ENCODE measurements at regions not wholly inside any gene's neighbourhood (a gene's known extent, or its start where the extent isn't known, plus 50 kb on each side); places are given as distances from the start of the nearest gene placed in this dataset.
A peak's percentile ranks its signal among the peaks of the same experiment; 100 is the strongest.

- Histone ChIP-seq H4K5ac (ENCODE audit: low read length) (no peak overlapping the region), H3K4me3 (ENCODE audit: low read length) (no peak overlapping the region), H2BK15ac (replicated peaks; ENCODE audit: low read depth) (no peak overlapping the region), H2BK5ac (ENCODE audit: low read length) (no peak overlapping the region), H3K23ac (ENCODE audit: low read length) (no peak overlapping the region), H4K8ac (ENCODE audit: low read depth, low read length) (no peak overlapping the region), H2BK120ac (ENCODE audit: low read depth, low read length) (peak overlapping the region; percentile 79), H3K79me1 (ENCODE audit: low read length) (no peaks in the 10 kb centered on the region), H3K36me3 (ENCODE audit: control insufficient read depth, insufficient read depth, low read length) (no peaks in the 10 kb centered on the region), H3K9ac (ENCODE audit: low read length) (no peak overlapping the region), H3K4me1 (ENCODE audit: control insufficient read depth, low read depth, low read length) (no peaks in the 10 kb centered on the region), H3K27ac (ENCODE audit: low read depth, low read length) (no peak overlapping the region), H3K79me2 (ENCODE audit: control insufficient read depth, insufficient read depth, low read length) (no peaks in the 10 kb centered on the region), H3K4ac (ENCODE audit: low read depth, low read length) (peak overlapping the region; percentile 43), H3K27me3 (ENCODE audit: insufficient read depth, low read length, poor library complexity) (no peaks in the 10 kb centered on the region), H3K18ac (ENCODE audit: low read length) (no peak overlapping the region), H2AK5ac (ENCODE audit: low read length) (no peak overlapping the region), H3K4me2 (ENCODE audit: low read length) (no peak overlapping the region), H3K56ac (ENCODE audit: low read length) (no peak overlapping the region)
- WGBS (ENCODE audit: extremely low coverage, insufficient coverage, low lambda C conversion rate), result no CpG with 5 or more reads among the region's 11 CpGs
- DNase-seq, result peak; percentile 28
Measured at GRCh38 chr5:159415301-159415937, 85.1 kb upstream of the IL12B start.

GRCh38 chr5:159416438-159416837, 86.2 kb upstream of the IL12B start:
- no peak overlapping the region for H3K23ac ChIP-seq (ENCODE audit: low read length)
- no peak overlapping the region for H2BK120ac ChIP-seq (ENCODE audit: low read depth, low read length)
- no peak overlapping the region for H3K56ac ChIP-seq (ENCODE audit: low read length)
- no peak overlapping the region for H3K4me2 ChIP-seq (ENCODE audit: low read length)
- no CpG with 5 or more reads among the region's 6 CpGs for WGBS (ENCODE audit: extremely low coverage, insufficient coverage, low lambda C conversion rate)
- H2BK5ac ChIP-seq (ENCODE audit: low read length), result no peak overlapping the region
- H3K79me2 ChIP-seq (ENCODE audit: control insufficient read depth, insufficient read depth, low read length), result no peaks in the 10 kb centered on the region
- no peak overlapping the region for H2BK15ac ChIP-seq (replicated peaks; ENCODE audit: low read depth)
- H3K9ac ChIP-seq (ENCODE audit: low read length), result no peak overlapping the region
- H3K4me3 ChIP-seq (ENCODE audit: low read length), result no peak overlapping the region
- H3K79me1 ChIP-seq (ENCODE audit: low read length), result no peaks in the 10 kb centered on the region
- no peak overlapping the region for H3K27ac ChIP-seq (ENCODE audit: low read depth, low read length)
- H4K5ac ChIP-seq (ENCODE audit: low read length), result no peak overlapping the region
- no peak overlapping the region for H4K8ac ChIP-seq (ENCODE audit: low read depth, low read length)
- H3K27me3 ChIP-seq (ENCODE audit: insufficient read depth, low read length, poor library complexity), result no peaks in the 10 kb centered on the region
- no peak overlapping the region for H2AK5ac ChIP-seq (ENCODE audit: low read length)
- DNase-seq, result no peak
- no peaks in the 10 kb centered on the region for H3K4me1 ChIP-seq (ENCODE audit: control insufficient read depth, low read depth, low read length)
- H3K18ac ChIP-seq (ENCODE audit: low read length), result no peak overlapping the region
- H3K4ac ChIP-seq (ENCODE audit: low read depth, low read length), result no peak overlapping the region
- H3K36me3 ChIP-seq (ENCODE audit: control insufficient read depth, insufficient read depth, low read length), result no peaks in the 10 kb centered on the region

- no peak overlapping the region for H4K8ac ChIP-seq (ENCODE audit: low read depth, low read length)
- H3K27ac ChIP-seq (ENCODE audit: low read depth, low read length), result no peak overlapping the region
- H2BK5ac ChIP-seq (ENCODE audit: low read length), result no peak overlapping the region
- H3K79me1 ChIP-seq (ENCODE audit: low read length), result no peaks in the 10 kb centered on the region
- H3K23ac ChIP-seq (ENCODE audit: low read length), result no peak overlapping the region
- H3K4ac ChIP-seq (ENCODE audit: low read depth, low read length), result no peak overlapping the region
- no peak overlapping the region for H3K4me3 ChIP-seq (ENCODE audit: low read length)
- H2BK15ac ChIP-seq (replicated peaks; ENCODE audit: low read depth), result no peak overlapping the region
- H3K4me1 ChIP-seq (ENCODE audit: control insufficient read depth, low read depth, low read length), result no peaks in the 10 kb centered on the region
- no peak overlapping the region for H3K56ac ChIP-seq (ENCODE audit: low read length)
- no peaks in the 10 kb centered on the region for H3K36me3 ChIP-seq (ENCODE audit: control insufficient read depth, insufficient read depth, low read length)
- H3K9ac ChIP-seq (ENCODE audit: low read length), result no peak overlapping the region
- no peak overlapping the region for H2AK5ac ChIP-seq (ENCODE audit: low read length)
- H2BK120ac ChIP-seq (ENCODE audit: low read depth, low read length), result no peak overlapping the region
- peak; percentile 88 for DNase-seq
- H4K5ac ChIP-seq (ENCODE audit: low read length), result no peak overlapping the region
- H3K4me2 ChIP-seq (ENCODE audit: low read length), result no peak overlapping the region
- no peak overlapping the region for H3K18ac ChIP-seq (ENCODE audit: low read length)
- no peaks in the 10 kb centered on the region for H3K27me3 ChIP-seq (ENCODE audit: insufficient read depth, low read length, poor library complexity)
- WGBS (ENCODE audit: extremely low coverage, insufficient coverage, low lambda C conversion rate), result no CpG with 5 or more reads among the region's 4 CpGs
- H3K79me2 ChIP-seq (ENCODE audit: control insufficient read depth, insufficient read depth, low read length), result no peaks in the 10 kb centered on the region
Measured at GRCh38 chr5:159417170-159417569, 86.9 kb upstream of the IL12B start.

- H3K4me3 ChIP-seq (ENCODE audit: low read length), result no peak overlapping the region
- H3K4me2 ChIP-seq (ENCODE audit: low read length), result no peak overlapping the region
- H3K4me1 ChIP-seq (ENCODE audit: control insufficient read depth, low read depth, low read length), result no peaks in the 10 kb centered on the region
- DNase-seq, result no peak
- no peak overlapping the region for H2BK120ac ChIP-seq (ENCODE audit: low read depth, low read length)
- no peak overlapping the region for H4K8ac ChIP-seq (ENCODE audit: low read depth, low read length)
- no peaks in the 10 kb centered on the region for H3K27me3 ChIP-seq (ENCODE audit: insufficient read depth, low read length, poor library complexity)
- H3K9ac ChIP-seq (ENCODE audit: low read length), result no peak overlapping the region
- H3K36me3 ChIP-seq (ENCODE audit: control insufficient read depth, insufficient read depth, low read length), result no peaks in the 10 kb centered on the region
- H3K23ac ChIP-seq (ENCODE audit: low read length), result no peak overlapping the region
- no peak overlapping the region for H3K4ac ChIP-seq (ENCODE audit: low read depth, low read length)
- no peaks in the 10 kb centered on the region for H3K79me1 ChIP-seq (ENCODE audit: low read length)
- no peak overlapping the region for H3K27ac ChIP-seq (ENCODE audit: low read depth, low read length)
- H2BK15ac ChIP-seq (replicated peaks; ENCODE audit: low read depth), result no peak overlapping the region
- no peaks in the 10 kb centered on the region for H3K79me2 ChIP-seq (ENCODE audit: control insufficient read depth, insufficient read depth, low read length)
- H4K5ac ChIP-seq (ENCODE audit: low read length), result no peak overlapping the region
- H3K18ac ChIP-seq (ENCODE audit: low read length), result no peak overlapping the region
- no peak overlapping the region for H2AK5ac ChIP-seq (ENCODE audit: low read length)
- H3K56ac ChIP-seq (ENCODE audit: low read length), result no peak overlapping the region
- H2BK5ac ChIP-seq (ENCODE audit: low read length), result no peak overlapping the region
- no CpG with 5 or more reads among the region's 5 CpGs for WGBS (ENCODE audit: extremely low coverage, insufficient coverage, low lambda C conversion rate)
Measured at GRCh38 chr5:159419576-159419975, 89.3 kb upstream of the IL12B start.

- Histone ChIP-seq H3K27ac (ENCODE audit: low read depth, low read length) (no peak overlapping the region), H2AK5ac (ENCODE audit: low read length) (no peak overlapping the region), H3K4me3 (ENCODE audit: low read length) (no peak overlapping the region), H3K79me2 (ENCODE audit: control insufficient read depth, insufficient read depth, low read length) (no peaks in the 10 kb centered on the region), H3K4ac (ENCODE audit: low read depth, low read length) (no peak overlapping the region), H3K18ac (ENCODE audit: low read length) (no peak overlapping the region), H2BK5ac (ENCODE audit: low read length) (no peak overlapping the region), H3K4me2 (ENCODE audit: low read length) (no peak overlapping the region), H4K5ac (ENCODE audit: low read length) (no peak overlapping the region), H2BK120ac (ENCODE audit: low read depth, low read length) (no peak overlapping the region), H4K8ac (ENCODE audit: low read depth, low read length) (no peak overlapping the region), H3K36me3 (ENCODE audit: control insufficient read depth, insufficient read depth, low read length) (no peaks in the 10 kb centered on the region), H3K23ac (ENCODE audit: low read length) (no peak overlapping the region), H3K79me1 (ENCODE audit: low read length) (no peaks in the 10 kb centered on the region), H3K9ac (ENCODE audit: low read length) (no peak overlapping the region), H3K27me3 (ENCODE audit: insufficient read depth, low read length, poor library complexity) (no peaks in the 10 kb centered on the region), H3K56ac (ENCODE audit: low read length) (no peak overlapping the region), H3K4me1 (ENCODE audit: control insufficient read depth, low read depth, low read length) (no peaks in the 10 kb centered on the region), H2BK15ac (replicated peaks; ENCODE audit: low read depth) (no peak overlapping the region)
- no peak for DNase-seq
Measured at GRCh38 chr5:159420940-159421339, 90.7 kb upstream of the IL12B start.

GRCh38 chr5:159422361-159422760, 92.1 kb upstream of the IL12B start:
- no peak overlapping the region for H3K4ac ChIP-seq (ENCODE audit: low read depth, low read length)
- no peak for DNase-seq
- no peak overlapping the region for H3K18ac ChIP-seq (ENCODE audit: low read length)
- no peak overlapping the region for H3K27ac ChIP-seq (ENCODE audit: low read depth, low read length)
- no peak overlapping the region for H3K23ac ChIP-seq (ENCODE audit: low read length)
- no peak overlapping the region for H2BK120ac ChIP-seq (ENCODE audit: low read depth, low read length)
- no CpG with 5 or more reads among the region's 4 CpGs for WGBS (ENCODE audit: extremely low coverage, insufficient coverage, low lambda C conversion rate)
- no peak overlapping the region for H3K56ac ChIP-seq (ENCODE audit: low read length)
- H3K79me1 ChIP-seq (ENCODE audit: low read length), result no peaks in the 10 kb centered on the region
- H2BK5ac ChIP-seq (ENCODE audit: low read length), result no peak overlapping the region
- no peak overlapping the region for H2AK5ac ChIP-seq (ENCODE audit: low read length)
- H2BK15ac ChIP-seq (replicated peaks; ENCODE audit: low read depth), result no peak overlapping the region
- H3K9ac ChIP-seq (ENCODE audit: low read length), result no peak overlapping the region
- H3K27me3 ChIP-seq (ENCODE audit: insufficient read depth, low read length, poor library complexity), result no peaks in the 10 kb centered on the region
- H3K4me2 ChIP-seq (ENCODE audit: low read length), result no peak overlapping the region
- no peaks in the 10 kb centered on the region for H3K4me1 ChIP-seq (ENCODE audit: control insufficient read depth, low read depth, low read length)
- no peak overlapping the region for H4K5ac ChIP-seq (ENCODE audit: low read length)
- H3K4me3 ChIP-seq (ENCODE audit: low read length), result no peak overlapping the region
- H4K8ac ChIP-seq (ENCODE audit: low read depth, low read length), result no peak overlapping the region
- no peaks in the 10 kb centered on the region for H3K79me2 ChIP-seq (ENCODE audit: control insufficient read depth, insufficient read depth, low read length)
- no peaks in the 10 kb centered on the region for H3K36me3 ChIP-seq (ENCODE audit: control insufficient read depth, insufficient read depth, low read length)
